IPS-18c (cell line): ENCODE measurements at regions not wholly inside any gene's neighbourhood (a gene's known extent, or its start where the extent isn't known, plus 50 kb on each side); places are given as distances from the start of the nearest gene placed in this dataset.
"Not testable (repeated sequence)": the region's sequence is repeated elsewhere in the genome, so short reads cannot be mapped to it uniquely, and the experiment has no call there.

Source experiments
- H3K4me3 ChIP-seq: 2 replicates; pipeline ENCODE4 v1.7.0; 2013; ENCODE audit warnings: low read depth, mild to moderate bottlenecking, low read length, moderate library complexity; ENCODE audit not compliant: insufficient read depth
- H3K9me3 ChIP-seq: one replicate; pipeline ENCODE4 v1.6.1; 2013; ENCODE audit warnings: mild to moderate bottlenecking, low read length, moderate library complexity; ENCODE audit not compliant: control insufficient read depth, insufficient read depth

DNA sequence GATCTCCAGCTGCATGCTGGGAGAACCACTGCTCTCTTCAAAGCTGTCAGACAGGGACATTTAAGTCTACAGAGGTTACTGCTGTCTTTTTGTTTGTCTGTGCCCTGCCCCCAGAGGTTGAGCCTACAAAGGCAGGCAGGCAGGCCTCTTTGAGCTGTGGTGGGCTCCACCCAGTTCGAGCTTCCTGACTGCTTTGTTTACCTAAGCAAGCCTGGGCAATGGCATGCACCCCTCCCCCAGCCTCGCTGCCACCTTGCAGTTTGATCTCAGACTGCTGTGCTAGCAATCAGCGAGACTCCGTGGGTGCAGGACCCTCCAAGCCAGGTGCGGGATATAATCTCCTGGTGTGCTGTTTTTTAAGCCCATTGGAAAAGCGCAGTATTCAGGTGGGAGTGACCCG, 591.0 kb upstream of the IL12A start:
- not testable (repeated sequence) for H3K9me3 ChIP-seq, H3K4me3 ChIP-seq

DNA sequence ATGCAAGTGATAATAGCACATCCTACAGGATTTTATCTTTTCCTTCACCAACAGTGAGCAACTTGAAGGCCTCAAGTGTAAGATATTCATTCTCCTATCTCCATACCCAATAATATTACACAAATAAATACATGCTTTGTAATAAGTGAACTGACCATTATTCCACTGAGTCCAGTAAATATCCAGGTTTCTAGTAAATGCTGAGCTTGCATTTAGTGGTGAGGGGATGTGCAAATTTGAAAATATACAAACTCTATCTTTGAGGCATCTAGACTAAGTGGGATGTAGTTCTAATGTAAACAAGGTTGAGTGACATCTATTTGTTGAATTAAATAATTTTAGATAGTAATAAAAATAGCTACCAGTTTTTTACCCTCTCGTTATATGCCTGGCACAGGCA, 587.6 kb upstream of the IL12A start:
- H3K9me3 ChIP-seq = no peaks in the 10 kb centered on the region
- H3K4me3 ChIP-seq = no peak overlapping the region

DNA sequence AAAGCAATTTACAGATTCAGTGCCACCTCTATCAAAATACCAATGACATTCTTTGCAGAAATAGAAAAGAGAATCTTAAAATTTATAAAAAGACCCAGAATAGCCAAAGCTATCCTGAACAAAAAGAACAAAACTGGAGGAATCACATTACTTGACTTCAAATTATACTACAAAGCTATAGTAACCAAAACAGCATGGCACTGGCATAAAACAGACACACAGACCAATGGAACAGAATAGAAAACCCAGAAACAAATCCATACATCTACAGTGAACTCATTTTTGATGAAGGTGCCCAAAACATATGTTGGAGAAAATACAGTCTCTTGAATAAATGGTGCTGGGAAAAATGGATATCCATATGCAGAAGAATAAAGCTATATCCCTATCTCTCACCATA, 578.9 kb upstream of the IL12A start:
- H3K9me3 ChIP-seq, H3K4me3 ChIP-seq: not testable (repeated sequence)

DNA sequence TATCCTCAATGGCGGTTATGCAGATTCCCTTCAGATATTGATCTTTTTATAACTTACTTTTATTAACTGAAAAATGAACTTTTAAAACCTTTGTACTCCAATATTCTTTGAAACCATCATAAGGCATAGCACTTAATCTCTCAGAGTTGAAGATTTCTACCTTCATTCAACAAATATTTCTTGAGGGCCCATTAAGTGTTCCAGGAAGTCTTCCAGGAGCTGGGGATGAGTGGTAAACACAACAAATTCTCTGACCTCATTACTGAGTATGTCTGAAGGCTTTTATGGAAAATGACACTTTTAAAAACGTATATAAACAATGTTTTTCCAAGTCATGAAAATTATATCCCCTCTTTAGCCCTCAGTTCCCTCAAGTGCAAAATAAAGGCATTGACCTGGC, 575.3 kb upstream of the IL12A start:
- Histone ChIP-seq H3K4me3 (no peak overlapping the region), H3K9me3 (no peaks in the 10 kb centered on the region)

DNA sequence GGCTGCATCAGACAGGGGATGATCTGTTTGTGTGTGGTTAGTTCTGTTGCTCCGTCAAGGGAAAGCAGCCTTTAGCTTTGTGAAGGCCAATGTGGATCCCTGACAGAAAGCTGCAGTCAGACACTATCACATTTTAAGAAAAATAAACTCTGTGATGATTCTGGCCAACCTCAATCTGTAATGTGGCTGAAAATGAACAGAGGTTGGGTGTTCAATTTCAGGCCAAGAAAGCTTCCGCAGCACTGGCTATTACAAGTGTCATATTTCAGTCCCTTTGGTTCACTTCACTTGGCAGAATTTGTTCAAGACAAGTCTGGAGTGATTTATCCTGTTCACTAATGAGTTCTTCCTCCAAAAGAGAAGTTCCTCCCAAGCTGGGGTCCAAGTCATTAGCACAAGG, 571.8 kb upstream of the IL12A start:
- Histone ChIP-seq H3K4me3 (no peak overlapping the region), H3K9me3 (no peaks in the 10 kb centered on the region)

DNA sequence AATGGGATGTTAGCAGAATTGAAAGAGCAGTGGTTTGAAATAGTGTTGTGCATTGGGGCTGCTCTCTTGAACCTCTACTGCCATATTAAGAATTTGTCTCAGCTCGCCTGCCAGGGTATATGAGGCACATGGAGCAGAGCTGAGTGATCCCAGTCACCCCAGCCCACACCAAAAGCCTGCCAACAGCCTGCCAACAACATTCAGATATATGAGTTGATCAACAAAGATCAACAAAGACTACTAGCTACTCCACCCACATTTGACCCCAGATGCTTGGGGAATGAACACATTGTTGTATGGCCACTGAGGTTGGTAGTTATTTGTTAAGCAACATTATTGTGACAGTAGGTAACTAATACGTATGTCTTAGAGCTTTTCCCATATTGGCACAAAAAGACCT, 570.9 kb upstream of the IL12A start:
- Histone ChIP-seq H3K4me3 (no peak overlapping the region), H3K9me3 (no peaks in the 10 kb centered on the region)

DNA sequence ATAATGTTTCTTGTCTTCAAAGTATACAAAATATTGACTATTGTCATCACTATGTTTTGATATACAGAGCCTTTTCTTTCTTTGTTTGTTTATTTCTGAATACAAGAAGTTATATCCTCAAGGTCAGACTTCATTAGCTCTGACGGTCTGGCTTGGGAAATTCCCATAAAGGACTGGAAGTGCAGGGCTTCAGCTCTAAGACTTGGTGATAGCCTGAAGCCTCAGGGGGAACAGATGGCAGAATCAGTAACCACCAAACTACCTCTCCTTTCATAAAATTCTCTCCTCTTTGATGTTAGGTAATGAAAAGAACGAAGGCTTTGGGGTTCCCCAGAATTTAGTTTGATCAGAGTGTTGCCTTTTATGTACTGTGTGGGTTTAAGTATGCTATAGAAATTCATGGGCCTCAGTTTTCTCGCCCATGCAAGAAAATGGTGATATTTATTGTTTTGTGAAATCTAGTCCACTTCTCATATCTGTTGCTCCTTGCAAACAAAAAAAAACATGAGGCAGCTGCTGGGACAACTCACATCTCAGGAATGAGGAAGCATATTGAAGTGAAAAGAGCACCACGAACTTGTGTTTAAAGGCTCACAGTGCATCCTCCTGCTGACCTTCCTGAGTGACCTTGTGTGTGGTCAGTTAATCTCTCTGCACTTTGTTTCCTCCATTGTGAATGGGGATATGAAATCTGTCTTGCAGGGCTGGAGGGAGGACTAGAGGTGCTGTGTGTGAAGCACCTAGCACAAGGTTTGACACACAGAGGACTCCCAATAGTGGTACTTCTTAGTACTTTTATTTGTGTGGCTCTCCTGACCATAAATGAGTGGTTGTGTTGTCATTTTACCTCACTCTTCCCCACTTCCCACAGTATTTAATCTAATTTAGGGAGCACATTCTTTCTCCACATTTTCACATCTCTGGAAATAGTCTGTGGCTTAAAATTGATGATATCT, 569.8 kb upstream of the IL12A start:
- no peaks in the 10 kb centered on the region for H3K9me3 ChIP-seq

DNA sequence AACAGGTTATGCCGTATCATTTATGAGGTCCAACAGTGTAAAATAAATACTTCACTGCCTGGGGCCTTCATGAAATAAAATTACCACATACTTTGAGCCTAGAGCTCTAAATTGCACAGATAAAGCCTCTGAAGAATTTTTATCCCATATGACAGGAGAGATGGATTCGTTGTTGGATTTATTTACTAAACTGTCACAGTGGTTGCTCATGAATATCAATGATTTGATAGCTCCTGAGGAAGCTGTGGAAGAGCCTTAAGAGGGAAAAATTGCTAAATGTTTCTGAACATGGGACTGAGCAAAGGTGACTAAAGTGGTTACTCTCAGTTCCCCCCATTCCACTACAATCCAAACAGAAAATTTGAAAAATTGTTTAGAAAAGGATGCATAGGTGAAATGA, 558.9 kb upstream of the IL12A start:
- Histone ChIP-seq H3K9me3 (peaks cover 3% of the 10 kb centered on the region), H3K4me3 (no peak overlapping the region)

More for the DNA sequence above, 569.8 kb upstream of the IL12A start:
- H3K4me3 ChIP-seq = no peak overlapping the region

DNA sequence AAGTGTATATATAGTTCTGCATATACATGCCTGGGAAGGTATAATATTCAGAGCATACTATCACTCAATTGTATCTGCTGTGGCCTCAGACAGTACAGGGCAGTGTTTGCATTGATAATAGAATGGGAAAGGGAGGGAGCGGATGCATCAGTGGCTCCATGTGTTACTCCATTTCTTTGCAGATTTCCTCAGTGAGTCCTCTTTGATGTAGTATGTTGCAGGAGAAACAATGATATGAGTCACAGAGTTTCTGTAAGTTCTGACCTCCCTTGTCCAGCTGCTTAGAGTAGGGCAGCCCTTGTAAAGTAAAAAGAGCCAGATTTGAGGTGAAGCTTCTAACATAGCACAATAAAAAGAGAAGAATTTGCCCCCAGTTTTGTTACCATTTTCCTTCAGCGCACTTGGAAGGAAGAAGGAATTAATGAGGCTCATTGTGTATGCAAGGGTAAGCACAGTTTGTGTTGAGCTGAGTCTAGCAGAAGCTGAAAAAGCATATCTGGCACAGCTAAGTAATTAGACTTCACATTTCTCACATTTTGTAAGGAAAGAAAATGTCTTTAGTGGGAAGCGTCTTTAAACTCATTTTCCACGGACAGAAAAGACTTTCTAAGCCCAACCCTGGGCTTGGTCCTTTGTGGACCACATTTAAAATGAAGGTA, 555.8 kb upstream of the IL12A start:
- no peak overlapping the region for H3K4me3 ChIP-seq
- H3K9me3 ChIP-seq = peaks cover 3% of the 10 kb centered on the region

DNA sequence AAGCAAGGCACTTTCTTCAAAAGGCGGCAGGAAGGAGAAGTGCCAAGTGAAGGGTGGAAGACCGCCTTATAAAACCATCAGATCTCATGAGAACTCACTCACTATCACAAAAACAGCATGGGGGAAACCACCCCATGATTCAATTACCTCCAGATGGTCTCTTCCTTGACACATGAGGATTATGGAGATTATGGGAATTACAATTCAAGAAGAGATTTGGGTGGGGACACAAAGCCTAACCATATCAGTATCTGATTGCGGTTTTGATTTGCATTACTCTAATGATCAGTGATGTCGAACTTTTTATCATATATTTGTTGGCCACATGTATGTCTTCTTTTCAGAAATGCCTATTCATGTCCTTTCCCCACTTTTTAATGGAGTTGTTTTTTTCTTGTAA, 549.3 kb upstream of the IL12A start:
- Histone ChIP-seq H3K9me3 (peaks cover 2% of the 10 kb centered on the region), H3K4me3 (no peak overlapping the region)

DNA sequence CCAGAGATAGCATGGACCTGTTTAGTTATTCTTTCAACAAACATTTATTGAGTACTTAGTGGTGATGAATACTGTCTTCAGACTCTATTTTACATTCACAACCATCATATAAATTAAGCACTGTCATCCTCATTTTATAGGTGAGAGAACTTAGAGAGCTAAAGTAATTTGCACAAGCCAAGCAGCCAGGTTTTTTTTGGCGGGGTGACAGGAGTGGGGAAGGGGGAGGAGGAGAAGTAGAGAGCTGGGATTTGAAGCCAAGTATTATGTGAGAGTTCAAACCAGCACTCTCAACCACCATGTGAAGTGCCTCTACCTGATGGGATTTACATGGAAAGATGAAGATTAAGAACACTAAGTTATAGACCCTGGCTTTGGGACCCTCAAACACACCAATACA, 547.4 kb upstream of the IL12A start:
- Histone ChIP-seq H3K9me3 (peaks cover 2% of the 10 kb centered on the region), H3K4me3 (no peak overlapping the region)

DNA sequence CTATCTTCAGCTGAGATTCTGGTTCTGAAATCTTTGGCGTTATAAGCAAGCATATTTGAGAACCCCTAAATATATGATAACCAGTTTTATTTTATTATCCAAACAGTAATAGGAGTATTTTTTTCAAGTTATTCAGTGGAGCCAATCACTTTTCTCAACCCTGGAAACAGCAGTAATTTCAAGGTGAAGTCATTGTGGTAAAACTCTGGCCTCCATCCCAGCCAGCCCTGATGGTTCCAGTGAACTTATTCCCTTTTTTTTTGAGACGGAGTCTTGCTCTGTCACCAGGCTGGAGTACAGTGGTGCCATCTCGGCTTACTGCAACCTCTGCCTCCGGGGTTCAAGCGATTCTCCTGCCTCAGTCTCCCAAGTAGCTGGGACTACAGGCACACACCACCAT, 545.4 kb upstream of the IL12A start:
- Histone ChIP-seq H3K9me3 (peaks cover 2% of the 10 kb centered on the region), H3K4me3 (no peak overlapping the region)

DNA sequence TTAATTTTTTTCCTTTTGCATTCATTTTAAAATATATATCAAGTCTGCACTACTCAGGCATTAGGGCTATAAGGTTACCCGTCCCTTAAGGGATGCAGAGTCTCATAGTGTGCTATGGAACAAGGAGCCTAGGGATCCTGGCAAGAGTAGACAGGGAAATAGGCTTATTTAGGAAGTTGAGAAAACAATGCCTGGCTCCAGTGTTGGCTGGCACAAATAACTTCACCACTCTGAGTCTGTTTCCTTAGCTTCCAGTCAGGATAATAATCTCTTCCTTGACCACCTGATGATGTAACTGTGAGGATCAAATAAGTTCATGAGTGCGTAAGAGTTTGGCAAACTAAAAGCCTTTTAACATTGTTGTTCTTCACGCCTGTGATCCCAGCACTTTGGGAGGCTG, 540.8 kb upstream of the IL12A start:
- H3K9me3 ChIP-seq = no peaks in the 10 kb centered on the region
- H3K4me3 ChIP-seq = no peak overlapping the region

DNA sequence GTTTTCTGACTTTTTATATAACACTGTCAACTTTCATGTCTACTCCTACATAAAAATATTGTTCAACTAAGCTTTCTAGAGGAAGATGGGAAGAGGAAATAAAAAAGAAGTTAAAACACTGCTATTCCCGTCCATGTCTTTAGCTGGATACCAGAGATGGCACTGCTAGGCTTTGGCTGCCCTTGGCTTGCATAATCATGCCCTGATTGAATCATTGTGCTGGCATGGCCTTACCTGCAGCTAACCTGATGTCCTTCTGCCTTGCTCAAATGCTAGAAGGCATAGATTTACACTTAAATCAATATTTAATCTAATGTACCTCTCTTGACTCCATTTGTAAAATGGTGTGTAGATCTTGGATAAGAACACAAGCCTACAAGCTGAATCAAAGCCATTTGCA, 539.7 kb upstream of the IL12A start:
- Histone ChIP-seq H3K4me3 (no peak overlapping the region), H3K9me3 (no peaks in the 10 kb centered on the region)

DNA sequence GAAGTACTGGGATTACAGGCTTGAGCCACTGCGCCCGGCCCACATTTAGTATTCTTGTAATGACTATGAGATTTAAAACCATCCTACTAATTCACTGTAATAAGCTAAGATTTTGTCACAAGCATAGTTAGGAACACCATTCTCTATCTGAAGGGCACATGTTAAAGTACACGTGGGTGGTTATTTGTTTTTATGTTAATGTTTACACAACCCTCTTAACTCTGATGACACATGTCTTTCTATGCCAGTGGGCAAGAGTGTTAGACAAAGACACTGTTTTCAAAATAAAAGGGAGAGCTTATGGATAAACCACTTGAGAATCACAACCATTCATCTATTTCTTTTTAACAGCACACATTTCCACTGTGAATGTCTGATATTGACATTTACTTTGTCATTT, 537.6 kb upstream of the IL12A start:
- Histone ChIP-seq H3K9me3 (no peaks in the 10 kb centered on the region), H3K4me3 (no peak overlapping the region)

DNA sequence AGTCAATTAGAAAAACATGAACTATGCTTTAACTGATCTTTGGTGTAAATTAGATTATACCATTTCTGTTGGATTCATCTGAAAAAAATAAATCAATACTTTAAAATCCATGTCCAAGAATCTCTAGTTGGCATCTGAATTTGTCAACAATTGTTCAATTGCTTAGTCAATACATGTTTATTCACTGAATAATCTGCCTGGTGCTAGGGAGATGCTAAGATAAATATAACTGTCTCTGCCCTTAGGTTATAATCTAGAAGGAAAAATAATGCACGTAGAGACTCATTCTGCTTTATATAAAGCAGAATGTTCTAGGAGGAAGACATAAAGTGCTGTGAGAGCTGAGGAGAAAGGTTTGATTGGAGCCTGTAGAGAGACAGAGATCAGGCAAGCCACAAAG, 537.2 kb upstream of the IL12A start:
- Histone ChIP-seq H3K4me3 (no peak overlapping the region), H3K9me3 (no peaks in the 10 kb centered on the region)

DNA sequence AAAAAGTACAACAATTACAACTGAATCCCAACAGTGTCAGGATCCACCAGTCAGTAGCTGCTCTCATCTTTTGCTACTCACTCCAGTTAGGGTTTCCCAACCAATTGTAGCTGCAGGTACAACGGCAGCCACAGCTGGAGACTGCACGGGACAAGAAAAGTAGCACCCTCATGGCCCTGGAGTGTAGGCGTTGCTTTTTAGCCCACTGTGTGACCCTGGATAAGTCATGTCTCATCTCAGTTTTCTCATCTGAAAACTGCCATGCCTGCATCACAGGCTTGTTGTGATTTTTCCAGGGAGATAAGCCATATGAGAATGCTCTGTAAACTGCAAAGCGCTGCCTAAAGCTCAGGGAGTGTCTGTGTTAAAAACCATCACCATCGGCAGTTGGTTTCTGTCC, 535.6 kb upstream of the IL12A start:
- no peaks in the 10 kb centered on the region for H3K9me3 ChIP-seq
- H3K4me3 ChIP-seq = no peak overlapping the region

DNA sequence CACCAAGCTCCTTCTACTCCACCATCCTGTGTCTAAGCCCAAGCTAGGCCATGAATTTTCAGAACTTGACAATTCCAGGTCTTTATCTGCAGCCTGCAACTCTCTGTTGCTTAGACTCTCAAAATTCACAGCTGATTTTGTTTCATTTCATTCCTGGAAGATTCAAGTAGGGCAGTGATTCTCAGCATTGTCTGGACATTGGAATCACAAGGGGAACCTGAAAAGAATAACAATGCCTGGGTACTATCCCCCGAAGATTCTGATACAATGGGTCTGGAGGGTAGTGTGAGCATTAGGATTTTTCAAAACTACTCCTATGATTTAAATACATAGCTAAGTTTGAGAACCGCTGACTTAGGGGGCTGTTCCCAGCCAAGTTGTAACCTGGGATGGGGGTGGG, 534.7 kb upstream of the IL12A start:
- H3K9me3 ChIP-seq = no peaks in the 10 kb centered on the region
- H3K4me3 ChIP-seq = no peak overlapping the region
